Smooth muscle cell (in vitro differentiated cells): ENCODE measurements at regions not wholly inside any gene's neighbourhood (a gene's known extent, or its start where the extent isn't known, plus 50 kb on each side); places are given as distances from the start of the nearest gene placed in this dataset.

Source experiments
- DNase-seq: peaks from one replicate; lab custom pipeline; 2025; ENCODE audit not compliant: unreplicated experiment; lab: John Stamatoyannopoulos, UW
- H2AFZ ChIP-seq: fragments of 200-600 bp; sonication (generic); 2 replicates; pipeline ENCODE4 v1.6.0; 2016; ENCODE audit warnings: antibody characterized with exemption, low read depth, mild to moderate bottlenecking
- H3F3A ChIP-seq: fragments of 200-600 bp; sonication (generic); 2 replicates; pipeline ENCODE4 v1.6.0; 2017; ENCODE audit warnings: antibody characterized with exemption, low read depth
- H3K27ac ChIP-seq: fragments of 200-600 bp; sonication (generic); 2 replicates; pipeline ENCODE4 v1.5.1; 2016; ENCODE audit warnings: low read depth, mild to moderate bottlenecking
- H3K27me3 ChIP-seq: fragments of 200-600 bp; sonication (generic); 2 replicates; pipeline ENCODE4 v1.6.1; 2016; ENCODE audit warnings: low read depth, mild to moderate bottlenecking
- H3K36me3 ChIP-seq: fragments of 200-600 bp; sonication (generic); 2 replicates; pipeline ENCODE4 v1.5.1; 2016; ENCODE audit warnings: low read depth
- H3K4me1 ChIP-seq: fragments of 200-600 bp; sonication (generic); 2 replicates; pipeline ENCODE4 v1.5.1; 2016; ENCODE audit warnings: low read depth
- H3K4me2 ChIP-seq: fragments of 200-600 bp; sonication (generic); 2 replicates; pipeline ENCODE4 v1.6.0; 2016; ENCODE audit warnings: mild to moderate bottlenecking
- H3K4me3 ChIP-seq: fragments of 200-600 bp; sonication (generic); 2 replicates; pipeline ENCODE4 v1.5.1; 2016; ENCODE audit warnings: mild to moderate bottlenecking
- H3K79me2 ChIP-seq: fragments of 200-600 bp; sonication (generic); 2 replicates; pipeline ENCODE4 v1.6.0; 2016; ENCODE audit warnings: low read depth, mild to moderate bottlenecking
- H3K9ac ChIP-seq: fragments of 200-600 bp; sonication (generic); 2 replicates; pipeline ENCODE4 v1.6.0; 2016; ENCODE audit warnings: low read depth
- H3K9me3 ChIP-seq: fragments of 200-600 bp; sonication (generic); replicated peaks from 2 replicates; pipeline ENCODE4 v1.5.1; 2016; ENCODE audit warnings: low read depth
- H4K20me1 ChIP-seq: fragments of 200-600 bp; sonication (generic); 2 replicates; pipeline ENCODE4 v1.6.0; 2016; ENCODE audit warnings: low read depth
- WGBS: methylation state at CpG from one replicate; pipeline ENCODE4 v1.1.7; 2016; ENCODE audit warnings: low lambda C conversion rate; 5-methylcytosine and 5-hydroxymethylcytosine counted together
- TF ChIP-seq, protein P1 (sequence below): fragments of 200-600 bp; sonication (generic); IDR thresholded peaks from 2 replicates; pipeline ENCODE4 v1.5.1; 2017; ENCODE audit warnings: borderline replicate concordance, mild to moderate bottlenecking, antibody characterized with exemption; ENCODE audit not compliant: insufficient read depth, poor library complexity, severe bottlenecking

- H2AFZ ChIP-seq: no peak overlapping the region
- H3K9ac ChIP-seq: no peak overlapping the region
- WGBS: 79% methylated on average over 8 of the region's 8 CpGs
- no peaks in the 10 kb centered on the region for H3K9me3 ChIP-seq
- peaks cover 35% of the 10 kb centered on the region for H3K4me1 ChIP-seq
- H3F3A ChIP-seq: peaks cover 11% of the 10 kb centered on the region
- no peak for DNase-seq
- H3K4me2 ChIP-seq: no peak overlapping the region
- H3K79me2 ChIP-seq: no peaks in the 10 kb centered on the region
- H3K4me3 ChIP-seq: no peak overlapping the region
- H3K36me3 ChIP-seq: no peaks in the 10 kb centered on the region
- no peaks in the 10 kb centered on the region for H3K27me3 ChIP-seq
- H4K20me1 ChIP-seq: no peaks in the 10 kb centered on the region
- no peak overlapping the region for H3K27ac ChIP-seq
- TF ChIP-seq, protein P1, sequence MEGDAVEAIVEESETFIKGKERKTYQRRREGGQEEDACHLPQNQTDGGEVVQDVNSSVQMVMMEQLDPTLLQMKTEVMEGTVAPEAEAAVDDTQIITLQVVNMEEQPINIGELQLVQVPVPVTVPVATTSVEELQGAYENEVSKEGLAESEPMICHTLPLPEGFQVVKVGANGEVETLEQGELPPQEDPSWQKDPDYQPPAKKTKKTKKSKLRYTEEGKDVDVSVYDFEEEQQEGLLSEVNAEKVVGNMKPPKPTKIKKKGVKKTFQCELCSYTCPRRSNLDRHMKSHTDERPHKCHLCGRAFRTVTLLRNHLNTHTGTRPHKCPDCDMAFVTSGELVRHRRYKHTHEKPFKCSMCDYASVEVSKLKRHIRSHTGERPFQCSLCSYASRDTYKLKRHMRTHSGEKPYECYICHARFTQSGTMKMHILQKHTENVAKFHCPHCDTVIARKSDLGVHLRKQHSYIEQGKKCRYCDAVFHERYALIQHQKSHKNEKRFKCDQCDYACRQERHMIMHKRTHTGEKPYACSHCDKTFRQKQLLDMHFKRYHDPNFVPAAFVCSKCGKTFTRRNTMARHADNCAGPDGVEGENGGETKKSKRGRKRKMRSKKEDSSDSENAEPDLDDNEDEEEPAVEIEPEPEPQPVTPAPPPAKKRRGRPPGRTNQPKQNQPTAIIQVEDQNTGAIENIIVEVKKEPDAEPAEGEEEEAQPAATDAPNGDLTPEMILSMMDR: no peak
Measured at GRCh38 chr11:45413156-45413858, 127.2 kb upstream of the SYT13 start.

DNA sequence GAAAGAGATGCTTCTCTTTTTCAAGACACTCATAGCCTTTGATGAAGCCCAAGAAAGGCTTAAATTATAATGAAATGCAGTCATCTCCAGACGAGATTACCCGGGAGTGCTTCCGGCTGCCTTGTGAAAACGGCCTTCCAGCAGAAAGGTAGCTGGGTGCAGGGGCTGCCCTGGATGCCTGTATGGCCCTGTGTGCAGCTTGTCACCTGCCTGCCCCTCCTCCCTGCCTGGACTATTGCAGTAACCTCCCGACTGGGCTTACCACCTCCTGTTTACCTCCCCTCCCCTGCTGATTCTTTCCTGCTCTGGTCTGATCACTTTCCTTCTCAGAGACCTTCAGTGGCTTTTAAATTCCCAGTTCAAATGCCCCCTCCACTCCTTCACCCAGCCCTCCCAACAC, 126.4 kb upstream of the SYT13 start:
- peak overlapping the region; percentile 62 for H2AFZ ChIP-seq
- no peaks in the 10 kb centered on the region for H3K36me3 ChIP-seq
- whole genome bisulfite sequencing: 38% methylated on average over 5 of the region's 5 CpGs
- H3K79me2 ChIP-seq: no peaks in the 10 kb centered on the region
- TF ChIP-seq, protein P1: no peak
- peaks cover 11% of the 10 kb centered on the region for H3F3A ChIP-seq
- DNase-seq: no peak
- peaks cover 35% of the 10 kb centered on the region for H3K4me1 ChIP-seq
- H3K9ac ChIP-seq: no peak overlapping the region
- no peaks in the 10 kb centered on the region for H3K9me3 ChIP-seq
- no peak overlapping the region for H3K4me3 ChIP-seq
- H3K27ac ChIP-seq: peak overlapping the region; percentile 72
- H3K4me2 ChIP-seq: peak overlapping the region; percentile 81
- no peaks in the 10 kb centered on the region for H4K20me1 ChIP-seq
- H3K27me3 ChIP-seq: no peaks in the 10 kb centered on the region

DNA sequence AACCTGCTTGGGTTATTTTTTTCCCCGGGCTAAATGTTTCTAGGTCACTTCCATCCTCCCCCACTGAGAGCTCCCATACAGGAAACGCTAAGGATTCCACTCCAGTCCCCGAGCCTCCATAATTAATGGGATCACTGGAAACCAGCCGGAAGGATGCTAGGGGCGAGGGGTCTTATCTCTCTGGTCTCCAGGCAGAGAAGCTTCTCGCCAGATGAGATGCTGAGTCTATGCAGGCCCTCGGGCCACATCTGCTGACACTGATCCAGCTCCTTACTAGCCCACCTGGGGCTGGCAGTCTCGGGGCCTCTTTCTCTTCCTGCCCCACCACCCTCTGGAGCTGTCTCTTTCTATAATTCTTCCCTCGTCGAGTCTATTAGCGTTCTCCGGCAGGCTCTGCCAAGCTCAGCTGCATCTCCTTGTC, 125.9 kb upstream of the SYT13 start:
- H3K4me1 ChIP-seq: peaks cover 35% of the 10 kb centered on the region
- H3K36me3 ChIP-seq: no peaks in the 10 kb centered on the region
- TF ChIP-seq, protein P1: no peak
- no peaks in the 10 kb centered on the region for H3K27me3 ChIP-seq
- peak overlapping the region; percentile 27 for H3K9ac ChIP-seq
- peak overlapping the region; percentile 72 for H3K27ac ChIP-seq
- H4K20me1 ChIP-seq: no peaks in the 10 kb centered on the region
- H3K4me2 ChIP-seq: peak overlapping the region; percentile 81
- H3F3A ChIP-seq: peaks cover 11% of the 10 kb centered on the region
- H3K79me2 ChIP-seq: no peaks in the 10 kb centered on the region
- H3K9me3 ChIP-seq: no peaks in the 10 kb centered on the region
- 14% methylated on average over 12 of the region's 12 CpGs for WGBS
- H3K4me3 ChIP-seq: no peak overlapping the region
- no peak for DNase-seq
- H2AFZ ChIP-seq: peak overlapping the region; percentile 62
